Fibroblast of lung (primary cell): ENCODE measurements at regions not wholly inside any gene's neighbourhood (a gene's known extent, or its start where the extent isn't known, plus 50 kb on each side); places are given as distances from the start of the nearest gene placed in this dataset.

Experiments
- EZH2 ChIP-seq: IDR thresholded peaks from 2 replicates; pipeline ENCODE4 v1.5.1; 2012; ENCODE audit warnings: low read length, control low read depth, mild to moderate bottlenecking; ENCODE audit errors: missing control alignments
- TF ChIP-seq, protein P1 (sequence below), 2 donors: IDR thresholded peaks in 1 of 2; conservative IDR thresholded peaks in 1 of 2; 1 replicate in 1 of 2; 2 replicates in 1 of 2; pipeline ENCODE4 v1.5.1; 2011 to 2012; ENCODE audit warnings: low read length in 2 of 2, control low read depth in 1 of 2, inconsistent platforms in 1 of 2, low read depth in 1 of 2, mild to moderate bottlenecking in 1 of 2

DNA sequence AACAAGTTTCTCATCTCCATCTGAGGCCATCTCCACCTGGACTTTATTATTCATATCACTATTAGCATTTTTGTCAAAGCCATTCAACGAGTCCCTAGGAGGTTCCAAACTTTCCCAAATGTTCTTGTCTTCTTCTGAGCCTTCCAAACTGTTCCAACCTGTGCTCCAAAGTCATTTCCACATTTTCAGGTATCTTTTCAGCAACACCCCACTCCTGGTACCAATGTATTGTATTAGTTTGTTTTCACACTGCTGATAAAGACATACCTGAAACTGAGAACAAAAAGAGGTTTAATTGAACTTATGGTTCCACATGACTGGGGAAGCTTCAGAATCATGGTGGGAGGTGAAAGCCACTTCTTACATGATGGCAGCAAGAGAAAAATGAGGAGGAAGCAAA, 385.4 kb upstream of the GATB start:
- TF ChIP-seq, protein P1, sequence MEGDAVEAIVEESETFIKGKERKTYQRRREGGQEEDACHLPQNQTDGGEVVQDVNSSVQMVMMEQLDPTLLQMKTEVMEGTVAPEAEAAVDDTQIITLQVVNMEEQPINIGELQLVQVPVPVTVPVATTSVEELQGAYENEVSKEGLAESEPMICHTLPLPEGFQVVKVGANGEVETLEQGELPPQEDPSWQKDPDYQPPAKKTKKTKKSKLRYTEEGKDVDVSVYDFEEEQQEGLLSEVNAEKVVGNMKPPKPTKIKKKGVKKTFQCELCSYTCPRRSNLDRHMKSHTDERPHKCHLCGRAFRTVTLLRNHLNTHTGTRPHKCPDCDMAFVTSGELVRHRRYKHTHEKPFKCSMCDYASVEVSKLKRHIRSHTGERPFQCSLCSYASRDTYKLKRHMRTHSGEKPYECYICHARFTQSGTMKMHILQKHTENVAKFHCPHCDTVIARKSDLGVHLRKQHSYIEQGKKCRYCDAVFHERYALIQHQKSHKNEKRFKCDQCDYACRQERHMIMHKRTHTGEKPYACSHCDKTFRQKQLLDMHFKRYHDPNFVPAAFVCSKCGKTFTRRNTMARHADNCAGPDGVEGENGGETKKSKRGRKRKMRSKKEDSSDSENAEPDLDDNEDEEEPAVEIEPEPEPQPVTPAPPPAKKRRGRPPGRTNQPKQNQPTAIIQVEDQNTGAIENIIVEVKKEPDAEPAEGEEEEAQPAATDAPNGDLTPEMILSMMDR (conservative IDR thresholded peaks at IDR 0.05 in 1 of 2, IDR thresholded peaks at IDR 0.05 in 1 of 2; ENCODE audit: low read depth in 1 of 2, low read length in 2 of 2): no peak
- no peak for TF ChIP-seq EZH2
